SK-N-MC (cell line): ENCODE measurements at regions not wholly inside any gene's neighbourhood (a gene's known extent, or its start where the extent isn't known, plus 50 kb on each side); places are given as distances from the start of the nearest gene placed in this dataset.

ENCODE experiments used
- EZH2 ChIP-seq: fragments of 200-600 bp; sonication (generic); IDR thresholded peaks from one replicate; pipeline ENCODE4 v1.6.1; 2017; ENCODE audit warnings: antibody characterized with exemption
- FOXP2 ChIP-seq: optimal IDR thresholded peaks from 2 replicates; pipeline ENCODE3; 2011; ENCODE audit warnings: mild to moderate bottlenecking, moderate library complexity; ENCODE audit not compliant: insufficient read depth; ENCODE audit errors: extremely low read length, control extremely low read depth
- POLR2AphosphoS5 ChIP-seq: IDR thresholded peaks from 2 replicates; pipeline ENCODE4 v1.6.1; 2012; ENCODE audit warnings: mild to moderate bottlenecking, low read depth, low read length, borderline replicate concordance

DNA sequence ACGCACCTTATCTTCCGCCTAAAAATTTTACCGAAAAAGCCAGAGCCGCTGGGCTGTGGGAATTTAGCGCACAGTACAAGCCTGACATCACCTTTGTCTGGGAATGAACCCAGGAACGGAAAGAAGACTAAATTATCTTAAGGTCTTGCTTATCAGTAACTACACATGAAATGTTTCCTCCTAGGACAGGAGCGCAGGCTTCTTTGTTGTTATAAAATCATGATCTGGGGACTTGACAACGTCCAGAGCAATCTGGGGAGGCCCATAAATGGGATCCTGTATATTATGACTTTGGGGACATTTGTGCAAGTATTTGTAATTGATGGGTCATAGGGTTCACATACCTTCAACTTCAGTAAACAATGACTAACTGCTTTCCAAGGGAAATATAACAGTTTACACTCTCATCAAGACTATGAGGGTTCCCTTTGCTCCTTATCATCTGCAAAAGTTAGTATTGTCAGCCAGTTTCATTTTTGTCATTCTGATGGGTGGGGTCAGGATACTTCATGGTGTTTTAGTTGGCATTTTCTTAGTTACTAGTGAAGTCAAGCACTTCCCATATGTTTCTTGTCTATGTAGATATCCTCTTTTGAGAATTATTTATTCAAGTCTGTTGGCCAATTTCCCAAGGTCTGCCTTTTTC, 213.9 kb upstream of the PFN2 start:
- TF ChIP-seq EZH2 (no peak), POLR2AphosphoS5 (no peak), FOXP2 (no peak)
